ENCODE measurements at regions not wholly inside any gene's neighbourhood (a gene's known extent, or its start where the extent isn't known, plus 50 kb on each side); places are given as distances from the start of the nearest gene placed in this dataset.
"Not testable (repeated sequence)": the region's sequence is repeated elsewhere in the genome, so short reads cannot be mapped to it uniquely, and the experiment has no call there.

DNA sequence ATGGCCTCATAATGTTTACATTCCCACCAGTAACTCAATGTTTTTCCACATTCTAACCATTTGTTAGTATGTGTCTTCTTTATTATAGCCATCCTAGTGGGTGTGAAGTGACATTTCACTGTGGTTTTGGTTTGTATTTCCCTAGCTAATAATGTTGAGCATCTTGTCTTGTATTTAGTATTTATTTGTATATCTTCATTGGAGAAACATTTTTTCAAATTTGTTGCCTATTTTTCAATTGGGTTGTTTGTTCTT, 144.8 kb upstream of the NBPF19 start:
- TF ChIP-seq, protein P1, sequence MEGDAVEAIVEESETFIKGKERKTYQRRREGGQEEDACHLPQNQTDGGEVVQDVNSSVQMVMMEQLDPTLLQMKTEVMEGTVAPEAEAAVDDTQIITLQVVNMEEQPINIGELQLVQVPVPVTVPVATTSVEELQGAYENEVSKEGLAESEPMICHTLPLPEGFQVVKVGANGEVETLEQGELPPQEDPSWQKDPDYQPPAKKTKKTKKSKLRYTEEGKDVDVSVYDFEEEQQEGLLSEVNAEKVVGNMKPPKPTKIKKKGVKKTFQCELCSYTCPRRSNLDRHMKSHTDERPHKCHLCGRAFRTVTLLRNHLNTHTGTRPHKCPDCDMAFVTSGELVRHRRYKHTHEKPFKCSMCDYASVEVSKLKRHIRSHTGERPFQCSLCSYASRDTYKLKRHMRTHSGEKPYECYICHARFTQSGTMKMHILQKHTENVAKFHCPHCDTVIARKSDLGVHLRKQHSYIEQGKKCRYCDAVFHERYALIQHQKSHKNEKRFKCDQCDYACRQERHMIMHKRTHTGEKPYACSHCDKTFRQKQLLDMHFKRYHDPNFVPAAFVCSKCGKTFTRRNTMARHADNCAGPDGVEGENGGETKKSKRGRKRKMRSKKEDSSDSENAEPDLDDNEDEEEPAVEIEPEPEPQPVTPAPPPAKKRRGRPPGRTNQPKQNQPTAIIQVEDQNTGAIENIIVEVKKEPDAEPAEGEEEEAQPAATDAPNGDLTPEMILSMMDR (conservative IDR thresholded peaks at IDR 0.05; ENCODE audit: low read length): not testable (repeated sequence)
- not testable (repeated sequence) for TF ChIP-seq EZH2phosphoT487 (IDR thresholded peaks at IDR 0.05; ENCODE audit: borderline replicate concordance, low read depth, low read length)
